NCI-H82 treated with DMSO at 0.1 percent for 48 hours (cell line): ENCODE measurements at regions not wholly inside any gene's neighbourhood (a gene's known extent, or its start where the extent isn't known, plus 50 kb on each side); places are given as distances from the start of the nearest gene placed in this dataset.
"Not testable (repeated sequence)": the region's sequence is repeated elsewhere in the genome, so short reads cannot be mapped to it uniquely, and the experiment has no call there.

Source experiments
- DNase-seq: peaks from one replicate; lab custom pipeline; 2025; ENCODE audit not compliant: unreplicated experiment; lab: John Stamatoyannopoulos, UW

- DNase-seq = no peak
These were observed 386.4 kb upstream of the MMS22L start for GRCh38 chr6:97669191-97670031.

- peak; percentile 84 for DNase-seq
These were observed 391.8 kb upstream of the MMS22L start for GRCh38 chr6:97674802-97675201.

- DNase-seq = no peak
These were observed 394.6 kb upstream of the MMS22L start for GRCh38 chr6:97677626-97678025.

- DNase-seq = no peak
These were observed 404.9 kb upstream of the MMS22L start for GRCh38 chr6:97687916-97688315.

GRCh38 chr6:97689078-97689754 lies 406.2 kb upstream of the MMS22L start:
- DNase-seq = no peak

GRCh38 chr6:97697456-97697855 lies 414.4 kb upstream of the MMS22L start:
- DNase-seq = no peak

- no peak for DNase-seq
These were observed 418.8 kb upstream of the MMS22L start for GRCh38 chr6:97701801-97702200.

- no peak for DNase-seq
These were observed 419.2 kb upstream of the MMS22L start for GRCh38 chr6:97702248-97702647.

- DNase-seq = no peak
These were observed 420.6 kb upstream of the MMS22L start for GRCh38 chr6:97703661-97704060.

- no peak for DNase-seq
These were observed 422.6 kb upstream of the MMS22L start for GRCh38 chr6:97705568-97705967.

GRCh38 chr6:97712751-97713150 lies 429.7 kb upstream of the MMS22L start:
- no peak for DNase-seq

GRCh38 chr6:97714772-97715171 lies 431.8 kb upstream of the MMS22L start:
- DNase-seq = peak; percentile 3

- DNase-seq = no peak
These were observed 434.1 kb upstream of the MMS22L start for GRCh38 chr6:97717086-97717485.

GRCh38 chr6:97726378-97726777 lies 443.4 kb upstream of the MMS22L start:
- no peak for DNase-seq

GRCh38 chr6:97732045-97732444 lies 449.0 kb upstream of the MMS22L start:
- no peak for DNase-seq

- DNase-seq = no peak
These were observed 474.6 kb upstream of the MMS22L start for GRCh38 chr6:97757575-97757974.

- DNase-seq = no peak
These were observed 482.4 kb upstream of the MMS22L start for GRCh38 chr6:97765461-97765860.

- no peak for DNase-seq
These were observed 488.4 kb upstream of the MMS22L start for GRCh38 chr6:97771372-97771771.

GRCh38 chr6:97775012-97775411 lies 492.0 kb upstream of the MMS22L start:
- DNase-seq = no peak

GRCh38 chr6:97778290-97779038 lies 495.4 kb upstream of the MMS22L start:
- no peak for DNase-seq

- DNase-seq = not testable (repeated sequence)
These were observed 496.2 kb upstream of the MMS22L start for GRCh38 chr6:97779039-97779766.
